Activated CD4-positive, alpha-beta T cell treated with anti-CD3 and anti-CD28 coated beads for 24 hours (primary cell): ENCODE measurements at regions not wholly inside any gene's neighbourhood (a gene's known extent, or its start where the extent isn't known, plus 50 kb on each side); places are given as distances from the start of the nearest gene placed in this dataset.
"Not testable (repeated sequence)": the region's sequence is repeated elsewhere in the genome, so short reads cannot be mapped to it uniquely, and the experiment has no call there.

Source experiments
- DNase-seq, 2 donors: peaks; one replicate each; pipeline ENCODE4 v3.0.0-alpha.2; 2020; ENCODE audit warnings: low read depth in 2 of 2

DNA sequence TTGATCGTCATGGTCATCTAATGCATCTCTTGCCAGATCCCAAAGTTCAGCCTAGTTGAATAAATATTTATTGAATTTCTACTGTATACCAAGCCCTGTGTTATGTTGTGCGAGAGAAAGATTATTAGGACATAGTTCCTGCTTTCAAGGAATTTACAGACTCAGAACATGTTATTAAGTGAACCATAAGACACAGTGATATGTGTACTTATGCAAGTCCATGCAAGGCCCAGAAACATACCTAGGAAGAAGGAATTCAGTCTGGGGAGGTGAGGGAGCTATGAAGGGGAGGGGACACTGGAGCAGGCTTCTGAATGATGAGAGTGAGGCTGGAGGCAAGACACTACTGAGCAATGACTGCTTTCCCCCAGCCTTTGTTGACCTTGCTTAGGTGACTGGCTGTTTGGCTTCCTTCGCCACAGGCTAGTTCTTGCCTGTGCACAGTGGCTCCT, 81.4 kb downstream of the ACAA2 start:
- DNase-seq: no peak

DNA sequence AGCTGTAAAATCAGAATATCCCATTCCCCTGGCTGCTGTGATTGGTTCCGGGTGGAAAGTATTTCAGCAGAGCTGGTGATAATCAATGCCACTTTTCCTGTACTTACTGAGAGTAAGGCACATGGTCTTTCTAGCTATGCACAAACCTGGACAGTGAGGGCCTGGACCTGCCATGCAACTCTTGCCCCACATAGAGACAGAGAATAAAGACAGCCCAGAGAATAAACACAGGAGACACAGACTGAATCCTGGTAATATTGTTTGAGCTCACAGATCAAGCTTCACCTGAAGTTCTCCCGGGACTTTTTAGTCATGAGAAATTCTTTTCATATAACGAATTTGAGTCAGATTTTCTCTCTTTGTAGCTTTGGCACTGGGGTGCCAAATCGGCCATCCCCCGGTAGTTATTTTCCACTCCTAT, 81.9 kb downstream of the ACAA2 start:
- DNase-seq: no peak

DNA sequence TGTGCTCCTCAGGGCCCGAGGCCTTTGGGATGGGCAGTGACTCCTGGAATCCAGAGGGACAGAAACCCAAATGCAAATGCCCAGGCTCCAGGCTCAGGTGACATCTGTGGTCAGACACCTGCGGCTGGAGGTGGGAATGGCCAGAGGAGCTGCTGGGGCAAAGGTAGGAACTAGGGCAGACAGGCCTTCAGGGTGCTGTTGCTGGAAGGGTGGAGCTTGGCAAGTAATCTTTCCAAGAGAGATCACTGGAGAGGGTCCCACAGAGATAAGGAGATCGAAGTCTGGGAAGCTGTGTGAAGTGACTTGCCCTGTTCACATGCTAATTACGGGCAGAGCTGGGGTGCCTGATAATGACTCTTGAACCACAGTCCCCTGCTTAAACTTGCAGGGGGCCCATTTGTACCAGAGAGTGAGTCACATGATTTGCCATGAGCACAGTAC, 82.4 kb downstream of the ACAA2 start:
- no peak for DNase-seq

DNA sequence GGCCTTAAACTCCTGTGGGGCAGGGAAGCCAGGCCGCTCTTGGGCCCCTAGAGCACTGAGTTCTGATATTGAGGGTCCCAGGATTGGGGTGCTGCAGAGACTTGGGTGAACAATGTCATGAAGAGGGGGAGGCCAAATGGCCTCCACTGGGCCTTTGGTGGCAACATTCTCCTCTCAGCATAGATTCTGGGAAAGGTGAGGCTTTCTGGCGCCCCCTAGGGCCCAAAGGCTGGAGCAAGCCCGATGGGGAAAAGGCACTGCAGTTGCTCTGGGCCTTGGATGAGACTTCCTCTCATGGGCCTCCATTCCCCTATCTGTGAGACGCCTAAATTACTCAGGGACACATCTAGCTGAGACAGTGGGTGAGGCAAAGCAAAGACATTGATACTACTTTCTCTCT, 84.8 kb downstream of the ACAA2 start:
- peak in 1 of 2 donors; percentile 38 for DNase-seq

DNA sequence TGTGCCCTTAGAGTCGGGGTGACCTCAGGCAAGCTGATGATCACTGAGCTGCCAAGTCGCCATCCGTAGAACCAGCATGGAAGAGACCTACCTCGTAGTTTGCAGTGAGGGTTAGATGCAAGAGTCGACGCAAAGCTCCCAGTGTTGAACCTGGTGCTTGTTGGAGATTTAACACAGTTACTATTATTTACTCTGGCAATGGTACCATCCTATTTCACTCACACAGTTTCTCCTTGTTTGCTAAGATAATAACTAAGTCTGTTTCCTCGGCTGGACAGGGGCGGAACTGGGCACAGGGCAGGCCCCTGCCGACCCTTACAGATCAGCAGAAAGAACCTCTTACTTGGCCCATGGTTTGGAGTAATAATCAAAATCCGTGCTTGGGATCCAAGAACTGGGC, 85.5 kb downstream of the ACAA2 start:
- DNase-seq: no peak

DNA sequence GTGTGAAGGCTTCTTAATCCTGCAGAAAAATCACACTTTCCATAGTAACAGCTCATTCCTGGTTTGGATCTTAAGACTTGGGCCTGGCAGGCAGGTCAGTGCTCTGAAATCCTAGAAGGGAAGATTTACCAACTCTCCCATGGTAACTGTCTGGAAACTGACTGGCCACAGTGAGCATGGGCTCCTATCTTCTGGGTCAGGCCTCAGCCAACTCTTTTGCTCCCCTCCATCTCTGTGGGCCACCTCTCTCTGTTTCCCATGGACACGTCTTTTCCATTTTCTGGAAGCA, 86.7 kb downstream of the ACAA2 start:
- no peak for DNase-seq

DNA sequence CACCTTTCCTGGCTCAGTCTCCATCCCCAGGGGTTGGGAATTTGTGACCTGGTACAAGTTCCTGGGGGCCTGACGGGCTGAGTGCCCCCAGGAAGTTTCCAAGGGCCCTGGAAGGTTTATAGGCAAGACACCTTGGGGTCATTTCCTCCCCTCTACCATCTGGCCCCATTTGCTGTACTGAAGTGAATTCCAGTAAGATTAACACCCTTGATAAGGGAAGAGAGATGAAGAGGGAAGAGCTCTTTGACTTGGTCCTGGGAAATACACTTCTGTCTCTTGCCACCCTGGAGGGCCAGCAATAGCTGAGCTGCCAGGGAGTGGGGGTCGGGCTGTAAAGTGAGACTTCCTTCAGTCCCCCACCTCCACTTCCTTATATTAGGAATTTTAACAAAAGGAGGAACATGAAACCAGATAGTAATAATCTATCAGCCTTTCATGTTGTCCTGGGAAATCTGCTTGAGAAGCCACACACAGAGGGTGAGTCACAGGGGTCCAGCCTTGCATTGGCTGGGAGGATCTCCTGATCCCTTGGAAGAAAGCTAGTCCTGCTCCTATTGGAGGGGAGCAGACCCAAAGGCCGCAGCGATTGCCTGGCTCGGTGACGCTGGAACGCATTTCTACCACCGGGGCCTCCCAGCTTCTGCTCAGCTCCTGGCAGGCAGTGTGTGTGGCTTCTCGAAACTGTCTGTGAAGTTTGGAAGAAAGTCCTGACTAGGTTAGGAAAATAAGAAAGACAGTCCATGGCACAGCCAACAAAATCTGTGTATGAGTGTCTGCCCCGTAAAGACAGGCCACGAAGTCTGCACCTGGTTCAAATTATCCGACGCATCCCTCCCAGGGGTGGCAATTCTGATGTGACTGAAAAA, 87.3 kb downstream of the ACAA2 start:
- no peak for DNase-seq

DNA sequence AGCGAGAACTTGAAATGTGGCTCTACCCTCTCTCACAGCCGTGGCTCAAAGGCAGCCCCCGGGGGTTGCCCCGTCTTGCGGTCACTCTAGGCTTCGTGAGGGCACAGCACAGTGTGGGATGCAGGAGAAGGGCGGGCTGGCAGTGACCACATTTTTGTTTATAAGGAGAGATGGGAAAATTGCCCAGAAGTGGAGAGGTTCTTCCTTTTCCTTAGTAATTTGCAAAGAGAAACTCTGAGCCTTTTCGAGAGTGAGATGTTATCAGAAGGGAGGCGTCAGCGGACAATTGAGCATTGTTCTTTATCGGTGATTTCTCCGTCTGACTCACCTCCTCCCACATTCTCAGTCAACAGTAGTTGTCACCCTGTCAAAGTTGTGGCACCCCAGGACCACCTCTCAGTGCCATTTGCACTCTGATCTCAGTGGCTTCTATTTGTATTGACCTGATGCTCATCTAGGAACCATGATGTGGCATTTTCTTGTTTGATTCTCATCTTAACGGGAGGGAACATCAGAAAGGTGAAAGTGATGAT, 89.6 kb downstream of the ACAA2 start:
- DNase-seq: no peak

DNA sequence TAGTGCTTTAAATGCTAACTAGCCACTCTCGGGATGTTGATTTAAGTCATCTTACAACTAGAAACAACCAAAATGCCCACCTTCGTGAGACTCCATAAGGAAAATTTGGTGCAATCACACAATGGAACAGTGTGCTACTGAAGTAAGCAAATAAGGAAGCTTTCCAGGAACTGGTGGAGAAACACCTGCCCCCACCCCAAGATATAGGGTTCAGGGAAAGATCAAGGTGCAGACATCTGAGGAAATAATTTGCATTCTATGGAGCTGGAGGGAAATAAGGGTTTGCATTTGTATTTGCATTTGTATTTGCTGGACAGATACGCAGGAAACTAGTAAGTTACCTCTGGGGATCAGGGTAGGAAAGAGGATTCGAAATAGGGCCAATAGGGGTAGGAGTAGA, 90.9 kb downstream of the ACAA2 start:
- DNase-seq: no peak

DNA sequence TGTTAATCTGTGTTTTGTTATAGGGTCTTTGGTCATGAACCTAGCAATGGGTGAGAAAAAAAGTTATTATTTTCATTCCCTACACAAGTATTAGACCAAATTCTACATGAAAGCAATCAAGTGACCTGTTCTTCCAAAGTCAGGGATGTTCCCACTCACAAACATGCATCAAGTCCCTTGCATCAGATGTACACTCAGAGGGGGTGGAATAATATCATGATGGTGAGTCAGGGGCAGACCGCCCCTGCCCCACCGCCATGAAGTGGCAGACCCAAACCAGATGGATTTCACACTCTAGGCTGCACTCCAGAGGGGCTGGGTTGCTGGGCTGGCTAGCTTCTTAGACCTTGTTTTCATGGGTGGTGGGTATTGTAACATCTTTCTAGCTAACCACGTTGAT, 91.4 kb downstream of the ACAA2 start:
- DNase-seq: no peak

DNA sequence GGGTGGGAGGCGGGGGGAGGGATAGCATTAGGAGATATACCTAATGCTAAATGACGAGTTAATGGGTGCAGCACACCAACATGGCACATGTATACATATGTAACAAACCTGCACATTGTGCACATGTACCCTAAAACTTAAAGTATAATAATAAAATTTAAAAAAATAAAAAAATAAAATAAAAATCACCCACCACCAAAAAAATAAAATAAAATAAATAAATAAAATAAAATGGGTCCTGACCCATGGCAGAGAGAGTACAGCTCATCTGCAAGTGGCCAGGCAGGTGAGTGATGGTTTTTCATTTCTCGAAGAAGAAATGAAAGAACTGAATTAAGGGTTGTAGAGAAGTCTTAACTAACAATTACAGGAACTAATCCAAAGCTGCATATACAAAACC, 92.4 kb downstream of the ACAA2 start:
- not testable (repeated sequence) for DNase-seq

DNA sequence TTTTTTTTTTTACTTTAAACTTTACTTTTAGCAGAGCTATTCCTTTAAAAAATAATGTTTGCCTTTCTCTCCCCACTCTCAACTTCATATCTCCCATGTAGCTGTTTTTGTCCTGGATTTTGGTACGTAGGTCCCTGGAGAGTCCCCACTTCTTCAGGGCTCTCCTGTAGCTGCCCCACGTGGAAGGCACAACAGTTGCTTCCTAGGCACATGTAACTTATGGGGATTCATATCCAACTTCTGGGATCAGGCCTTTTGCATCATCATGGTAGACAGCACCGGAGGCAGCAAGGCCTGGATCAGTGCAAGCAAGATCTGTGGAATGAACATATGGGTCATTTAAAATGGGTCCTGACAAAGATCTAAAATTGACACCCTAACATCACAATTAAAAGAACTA, 95.7 kb downstream of the ACAA2 start:
- no peak for DNase-seq

DNA sequence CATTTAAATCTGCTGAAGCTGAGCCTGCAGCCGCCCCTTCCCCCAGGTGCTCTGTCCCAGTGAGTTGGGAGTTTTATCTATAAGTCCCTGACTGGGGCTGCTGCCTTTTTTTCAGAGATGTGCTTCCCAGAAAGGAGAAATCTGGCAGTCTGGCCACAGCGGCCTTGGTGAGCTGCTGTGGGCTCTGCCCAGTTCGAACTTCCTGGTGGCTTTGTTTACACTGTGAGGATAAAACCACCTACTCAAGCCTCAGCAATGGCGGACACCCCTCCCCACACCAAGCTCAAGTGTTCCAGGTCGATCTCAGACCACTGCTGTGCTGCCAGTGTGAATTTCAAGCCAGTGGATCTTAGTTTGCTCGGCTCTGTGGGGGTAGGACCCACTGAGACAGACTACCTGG, 97.3 kb downstream of the ACAA2 start:
- no peak for DNase-seq

DNA sequence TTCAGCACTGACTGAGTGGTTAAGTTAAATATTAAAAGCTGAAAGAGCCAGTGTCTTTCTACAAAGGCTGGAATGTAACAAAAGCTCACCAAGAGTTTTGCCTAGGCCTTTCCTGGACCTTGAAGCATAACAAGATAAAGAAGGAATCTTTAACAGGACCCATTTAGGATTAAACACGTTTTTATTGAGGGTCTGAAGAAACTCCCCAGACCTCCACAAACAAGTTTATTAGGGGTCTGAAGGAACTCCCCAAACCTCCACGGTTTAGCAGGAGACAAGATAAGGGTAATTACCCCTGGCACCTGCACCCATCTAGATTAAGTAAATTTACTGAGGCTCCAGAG, 104.0 kb downstream of the ACAA2 start:
- no peak for DNase-seq

DNA sequence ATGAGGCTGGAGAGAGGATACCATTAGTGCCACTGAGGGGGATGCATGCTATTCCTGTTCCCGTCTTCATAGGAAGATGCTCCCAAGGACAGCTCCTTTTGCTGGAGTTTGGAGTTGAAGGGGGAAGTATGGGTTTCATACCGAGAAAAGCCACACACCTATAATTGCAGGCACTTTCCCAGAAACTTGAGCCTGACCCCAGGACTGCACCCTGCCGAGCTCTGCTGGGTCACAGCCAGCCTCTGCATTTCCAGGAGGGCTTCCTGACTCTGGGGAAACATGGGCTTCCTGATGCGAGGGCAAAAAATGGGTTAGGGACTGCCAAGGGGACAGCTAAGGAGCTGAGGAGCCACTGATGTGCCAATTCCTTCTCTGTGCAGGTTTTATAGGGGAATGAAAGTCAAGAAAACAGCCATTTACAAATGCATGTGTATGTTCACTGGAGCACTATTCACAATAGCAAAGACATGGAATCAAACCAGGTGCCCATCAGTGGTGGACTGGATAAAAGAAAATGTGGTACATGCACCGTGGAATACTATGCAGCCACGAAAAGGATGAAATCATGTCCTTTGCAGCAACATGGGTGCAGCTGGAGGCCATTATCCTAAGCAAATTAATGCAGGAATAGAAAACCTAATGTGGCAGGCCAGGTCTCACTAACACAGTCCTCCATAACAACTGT, 104.5 kb downstream of the ACAA2 start:
- DNase-seq: no peak

DNA sequence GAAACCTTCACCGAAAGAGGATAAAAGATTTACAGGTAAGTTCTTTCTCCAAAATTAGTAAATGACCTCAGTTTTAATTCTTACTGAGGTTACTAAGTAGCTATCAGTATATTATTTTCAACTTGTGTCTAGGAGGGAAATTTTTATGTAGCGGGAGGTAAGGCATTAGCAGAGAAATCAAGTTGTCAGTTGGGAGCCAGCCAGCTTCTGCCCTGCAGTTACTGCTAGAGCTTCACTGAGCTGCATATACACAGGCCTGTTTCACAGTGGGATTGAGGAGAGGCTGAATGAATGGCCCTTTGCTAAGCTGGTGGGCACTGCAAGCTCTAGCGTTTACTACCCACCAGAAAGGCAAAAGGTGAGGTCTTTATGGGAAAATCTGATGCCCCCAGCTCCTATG, 105.7 kb downstream of the ACAA2 start:
- no peak for DNase-seq

DNA sequence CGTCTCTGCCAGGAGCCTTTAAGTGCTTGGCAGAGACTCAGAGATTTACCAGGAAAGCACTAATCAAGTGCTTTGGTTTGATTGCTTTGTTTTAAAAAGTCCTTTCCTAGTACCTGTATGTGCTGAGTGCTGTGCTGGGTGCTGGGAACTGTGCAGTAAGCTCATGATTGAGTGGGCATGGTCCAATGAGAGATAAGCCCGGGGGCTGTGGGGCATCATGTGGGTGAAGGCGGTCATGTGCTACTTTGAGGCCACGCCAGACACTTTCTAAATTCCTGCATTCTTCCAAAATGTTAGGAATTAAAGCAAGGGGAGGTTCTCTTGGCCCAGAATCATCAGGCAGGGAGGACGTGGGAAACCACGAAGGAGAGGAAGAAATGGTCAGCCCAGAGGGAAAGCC, 109.0 kb downstream of the ACAA2 start:
- DNase-seq: no peak

DNA sequence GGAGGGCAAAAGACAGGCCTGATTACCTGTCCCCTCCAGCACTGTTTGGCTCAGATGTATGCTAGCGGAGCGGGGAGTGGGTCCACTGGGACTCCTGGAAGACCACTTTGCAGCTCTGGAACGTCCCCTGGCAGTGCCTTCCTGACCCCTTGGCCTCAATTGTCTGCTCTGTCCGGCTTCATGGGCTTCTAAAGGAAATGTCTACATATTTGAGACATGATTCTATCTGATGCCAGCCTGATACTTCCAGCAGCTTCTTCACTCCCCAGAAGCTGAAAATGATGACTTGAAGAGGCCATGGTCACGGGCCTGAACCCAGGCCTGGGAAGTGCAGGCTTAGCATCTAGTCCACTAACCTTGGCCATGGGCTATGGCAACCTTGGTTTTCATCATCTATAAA, 112.1 kb downstream of the ACAA2 start:
- no peak for DNase-seq

DNA sequence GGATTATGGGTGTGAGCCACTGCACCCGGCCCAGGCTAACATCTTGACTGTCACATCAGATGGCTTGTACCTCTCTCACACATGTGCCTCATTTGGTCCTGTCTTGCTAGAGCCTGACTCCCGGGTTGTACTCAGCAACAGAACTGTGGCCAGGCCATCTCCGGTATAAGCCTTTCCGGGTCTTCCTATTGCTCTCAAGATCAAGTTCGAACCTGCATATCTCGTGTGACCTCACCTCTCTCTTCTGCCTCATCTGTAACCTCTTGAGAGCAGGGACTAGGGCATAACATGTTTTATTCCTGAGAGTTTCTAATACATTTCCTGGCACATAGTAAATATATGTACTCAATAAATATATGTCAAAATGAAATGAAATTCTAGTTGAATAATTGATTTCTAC, 114.0 kb downstream of the ACAA2 start:
- DNase-seq: no peak

DNA sequence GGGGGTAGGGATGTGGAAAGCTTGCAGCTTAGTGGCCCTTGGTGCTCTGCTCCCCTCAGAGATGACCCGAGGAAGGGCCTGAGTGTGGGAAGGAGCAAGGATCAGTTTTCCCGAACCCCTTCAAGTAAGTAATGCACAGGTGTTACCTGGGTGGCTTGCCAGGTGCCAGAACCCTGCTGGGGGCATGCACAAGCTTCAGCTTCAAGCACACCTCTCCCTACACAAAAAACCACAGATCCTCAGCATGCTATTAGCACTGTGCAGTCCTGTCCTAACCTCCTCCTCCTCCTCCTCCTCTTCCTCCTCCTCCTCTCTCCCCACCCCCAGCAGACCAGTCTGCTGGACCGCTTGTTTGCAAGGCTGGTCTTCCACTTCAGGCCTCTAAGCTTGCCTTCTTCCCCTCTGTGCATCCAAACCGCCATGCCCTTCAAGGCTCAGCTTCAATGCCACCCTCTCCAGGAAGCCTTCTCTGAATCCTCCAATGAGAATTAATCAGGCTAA, 114.8 kb downstream of the ACAA2 start:
- DNase-seq: no peak

DNA sequence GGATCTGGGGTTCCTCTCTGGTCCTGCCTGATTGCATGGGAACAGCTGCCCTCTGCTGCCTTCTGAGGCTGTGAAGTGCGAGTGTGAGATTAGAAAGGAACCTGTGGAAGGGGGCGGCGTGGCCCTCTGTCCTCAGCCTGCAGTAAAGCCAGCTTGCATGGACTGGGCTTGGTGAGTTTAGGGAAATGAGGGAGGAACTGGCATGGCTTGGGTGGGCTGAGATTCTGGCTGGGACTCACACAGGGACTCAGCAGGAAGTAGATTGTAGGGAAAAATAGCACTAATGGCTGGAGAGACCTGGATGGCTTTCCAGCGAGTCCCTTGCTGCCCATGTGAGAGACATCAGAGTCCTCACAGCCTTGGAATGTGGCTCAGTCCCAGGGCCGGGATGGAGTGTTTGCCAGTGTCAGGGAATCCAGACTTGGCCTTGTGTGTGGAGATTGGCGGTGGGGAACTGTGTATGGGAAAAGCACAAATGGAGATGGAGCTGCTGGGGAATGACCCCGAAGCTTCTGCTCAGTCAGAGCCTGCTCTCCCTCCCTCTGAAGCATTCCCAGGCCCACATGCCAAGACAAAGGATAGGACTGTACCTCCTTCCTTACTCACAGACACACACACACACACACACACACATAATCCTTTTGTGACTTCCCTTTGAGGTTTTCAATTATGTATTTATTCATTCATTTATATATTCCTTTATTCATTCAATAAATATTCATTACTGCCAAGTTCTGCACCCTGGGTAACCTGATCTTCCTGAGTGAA, 115.4 kb downstream of the ACAA2 start:
- DNase-seq: no peak

DNA sequence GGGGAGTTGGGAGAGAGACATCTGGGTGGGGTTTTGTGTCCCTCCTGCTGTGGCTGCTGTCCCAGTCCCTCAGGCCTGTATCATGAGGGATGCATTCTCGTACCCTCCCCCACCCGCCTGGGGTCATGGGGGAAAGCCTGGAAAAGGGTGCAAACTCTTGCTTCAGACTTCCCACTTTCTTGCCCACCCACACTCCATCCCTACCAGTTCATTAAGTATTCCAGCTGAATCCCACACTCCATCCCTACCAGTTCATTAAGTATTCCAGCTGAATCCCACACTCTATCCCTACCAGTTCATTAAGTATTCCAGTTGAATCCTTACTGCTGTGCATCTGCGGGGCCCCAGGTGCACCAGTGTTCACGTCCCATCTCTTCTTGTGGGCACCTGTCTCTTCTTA, 116.3 kb downstream of the ACAA2 start:
- no peak for DNase-seq
